Stimulated activated naive CD4-positive, alpha-beta T cell treated with Interleukin-2 at 50 U/mL for 16 hours (primary cell): ENCODE measurements at regions not wholly inside any gene's neighbourhood (a gene's known extent, or its start where the extent isn't known, plus 50 kb on each side); places are given as distances from the start of the nearest gene placed in this dataset.

Experiments
- DNase-seq: peaks from one replicate; lab custom pipeline; 2025; lab: John Stamatoyannopoulos, UW

DNA sequence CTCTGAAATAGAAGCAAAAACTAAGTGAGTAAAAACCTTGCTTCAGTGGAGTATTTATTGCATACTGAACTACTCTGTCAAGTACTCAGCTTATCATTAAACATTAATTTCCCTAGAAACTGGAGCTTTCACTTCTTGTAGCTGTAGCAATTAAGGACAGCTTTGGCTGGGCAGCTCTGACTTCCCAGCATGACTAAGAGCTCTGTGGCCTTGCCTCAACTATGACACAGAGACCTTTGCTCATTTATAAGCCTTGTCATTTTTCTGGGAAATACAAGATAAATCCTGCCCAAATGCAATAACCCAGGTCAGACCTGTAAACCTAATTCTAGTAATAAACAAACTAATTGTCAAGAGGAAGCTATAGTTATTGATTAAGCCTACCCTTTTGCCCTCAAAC, 65.4 kb upstream of the STK32A start:
- DNase-seq, result no peak

DNA sequence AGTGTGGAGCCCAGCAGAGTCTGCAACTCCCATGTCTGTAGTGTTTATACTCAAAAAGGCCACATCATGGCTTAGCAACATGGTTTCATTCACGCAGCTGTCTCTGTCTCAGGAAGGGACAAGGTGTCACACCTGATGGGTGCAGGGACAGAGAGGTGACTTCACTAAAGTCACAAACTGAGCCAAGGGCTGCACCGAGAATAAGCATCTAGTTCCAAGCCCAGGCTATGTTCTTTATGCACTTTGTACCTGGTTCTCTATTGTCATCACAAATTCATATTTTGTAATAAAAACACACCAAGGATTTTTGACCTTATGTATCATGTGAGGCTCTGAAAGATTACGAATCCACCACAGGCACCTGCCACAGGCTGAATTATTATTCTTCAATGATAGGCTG, 64.9 kb upstream of the STK32A start:
- DNase-seq, result no peak

DNA sequence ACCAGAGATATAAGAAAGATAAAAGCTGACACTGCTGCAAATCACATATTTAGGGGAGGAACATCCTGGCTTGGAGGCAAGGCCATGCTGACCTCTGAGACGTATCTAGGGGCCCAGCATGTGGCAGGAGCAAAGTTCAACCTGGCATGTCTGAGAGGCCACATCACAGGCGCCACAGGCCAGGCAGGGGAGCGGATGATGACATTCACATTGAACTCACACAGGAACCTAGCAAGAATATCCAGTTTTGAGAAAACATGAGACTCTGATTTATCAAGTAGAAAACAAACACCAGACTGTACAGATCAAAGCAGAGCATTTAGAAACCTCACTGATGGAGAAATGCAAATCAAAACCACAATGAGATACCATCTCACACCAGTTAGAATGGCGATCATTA, 64.2 kb upstream of the STK32A start:
- no peak for DNase-seq

DNA sequence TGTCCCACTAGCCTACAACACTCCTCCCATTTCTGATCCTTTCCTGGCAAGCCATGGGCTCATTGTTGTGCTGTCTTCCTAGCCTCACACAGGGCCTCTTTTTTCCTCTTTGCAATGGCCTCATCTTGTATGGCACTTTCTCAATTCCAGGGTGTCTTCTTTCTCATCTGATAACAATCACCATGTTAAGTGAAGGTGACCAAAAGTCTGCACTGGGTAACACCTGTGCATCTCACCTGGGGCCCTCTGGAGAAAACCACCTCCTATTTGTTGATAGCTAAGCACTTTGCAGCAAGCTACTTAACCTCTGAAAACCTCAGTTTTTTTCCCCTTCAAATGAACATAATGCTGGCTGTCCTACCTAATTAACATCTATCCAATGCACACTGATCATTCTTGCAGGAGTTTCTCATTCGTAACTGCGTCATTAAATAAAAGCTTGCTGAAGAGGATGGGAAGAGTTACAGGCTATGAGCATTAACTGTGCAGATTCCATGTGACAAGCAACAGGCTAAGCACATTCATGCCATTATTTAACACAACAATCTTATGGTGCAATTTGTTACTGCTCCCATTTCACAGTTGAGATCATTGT, 60.1 kb upstream of the STK32A start:
- DNase-seq, result no peak

DNA sequence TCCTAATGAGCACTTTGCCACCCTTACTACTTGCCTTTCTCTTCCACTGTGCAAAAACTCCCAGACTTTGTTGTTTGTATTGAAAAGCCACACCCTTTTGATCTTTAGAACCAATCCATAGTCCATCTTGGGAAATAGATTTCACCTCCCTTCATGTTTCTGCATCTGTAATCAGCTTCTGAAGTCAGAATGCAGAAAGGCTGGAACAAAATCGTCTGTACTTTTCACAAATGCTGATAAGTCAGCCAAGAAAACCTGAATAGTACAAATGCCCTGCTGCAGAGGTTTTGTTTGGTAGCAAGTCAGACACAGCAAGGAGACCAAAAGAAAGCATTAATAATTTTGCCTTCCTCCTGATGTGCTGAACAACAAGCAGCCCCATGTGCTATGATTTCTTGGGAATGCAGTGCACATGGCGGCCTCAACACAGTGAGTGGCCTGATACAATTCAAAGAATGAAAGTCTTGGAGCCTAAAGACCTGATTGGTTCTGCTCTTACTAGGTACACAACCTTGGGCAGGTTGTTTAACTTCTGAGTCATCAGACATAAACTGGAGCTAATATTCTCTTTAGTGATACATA, 59.2 kb upstream of the STK32A start:
- DNase-seq, result no peak

DNA sequence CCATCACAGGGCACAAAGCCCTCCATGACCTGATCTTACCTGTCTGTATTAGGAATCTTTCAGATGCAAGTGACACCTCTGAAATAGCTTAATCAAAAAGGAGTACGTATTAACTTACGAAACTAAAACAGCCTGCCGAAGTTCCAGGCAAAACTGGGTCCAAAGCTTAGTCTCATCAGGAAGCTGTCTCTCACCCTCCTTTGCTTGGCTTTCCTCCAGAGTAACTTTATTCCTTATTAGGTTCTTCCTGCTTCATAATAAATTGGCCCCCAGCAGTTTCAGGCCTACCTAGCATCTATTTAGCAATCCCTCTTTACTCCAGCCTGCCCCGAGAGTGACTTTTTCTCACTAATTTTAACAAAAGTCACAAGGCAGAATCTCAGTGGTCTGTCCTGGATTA, 58.4 kb upstream of the STK32A start:
- DNase-seq, result no peak

DNA sequence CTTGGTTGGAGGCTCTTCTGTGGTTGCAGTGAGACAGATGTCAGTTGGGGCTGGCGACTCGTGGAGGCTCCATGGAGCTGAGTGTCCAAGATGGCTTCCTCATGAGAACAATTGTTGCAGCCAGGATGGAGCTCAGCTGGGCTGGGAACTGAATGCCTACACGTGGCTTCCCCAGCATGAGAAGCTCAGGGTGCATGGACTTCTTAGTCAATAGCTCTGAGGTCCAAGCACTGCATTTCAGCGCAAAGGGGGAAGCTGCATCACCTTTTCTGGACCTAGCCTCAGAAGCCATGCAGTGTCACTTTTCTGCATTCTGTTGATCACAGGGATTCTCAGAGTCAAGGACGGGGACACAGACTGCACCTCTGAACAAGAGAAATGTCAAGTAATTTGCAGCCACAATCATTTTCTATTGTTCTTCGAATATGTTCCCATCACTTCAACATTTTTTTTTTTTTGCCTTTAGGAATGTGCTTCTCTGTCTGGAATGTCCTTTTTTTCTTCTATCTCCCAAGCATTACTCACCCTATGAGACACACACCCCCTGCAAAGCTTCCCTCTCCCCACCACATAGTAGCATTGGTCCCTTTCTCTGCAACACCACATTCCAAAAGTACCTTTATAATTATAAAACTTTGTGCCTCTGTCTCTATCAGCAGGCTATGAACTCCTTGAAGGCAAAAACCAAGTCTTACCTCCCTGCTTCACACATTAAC, 57.5 kb upstream of the STK32A start:
- DNase-seq, result no peak

DNA sequence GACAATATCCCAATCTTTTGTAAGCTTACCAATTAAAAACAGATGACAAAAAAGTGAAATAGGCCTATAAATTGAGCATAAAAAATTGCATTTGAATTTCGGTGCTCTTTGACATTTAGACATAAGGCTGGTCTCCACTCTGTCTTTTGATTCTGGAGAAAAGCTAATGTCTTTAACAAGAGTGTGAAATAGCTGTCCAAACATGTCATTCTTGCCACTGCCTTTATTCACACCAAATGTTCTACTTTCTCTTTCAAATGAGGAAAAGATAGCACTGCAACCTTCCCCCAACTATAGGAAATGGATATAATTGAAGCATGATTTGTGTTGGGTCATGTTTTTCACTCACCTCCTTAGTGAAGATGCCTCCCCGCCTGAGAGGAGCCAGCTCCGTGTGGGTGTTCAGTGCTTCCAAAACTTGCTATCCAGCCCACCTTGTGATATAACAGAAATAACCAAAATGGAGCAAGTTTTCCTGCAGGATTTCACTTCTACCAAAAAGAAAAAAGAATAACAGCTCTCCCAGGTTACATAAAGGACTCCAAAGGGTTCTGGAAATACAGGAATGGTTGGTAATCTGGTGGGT, 55.2 kb upstream of the STK32A start:
- DNase-seq, result no peak

DNA sequence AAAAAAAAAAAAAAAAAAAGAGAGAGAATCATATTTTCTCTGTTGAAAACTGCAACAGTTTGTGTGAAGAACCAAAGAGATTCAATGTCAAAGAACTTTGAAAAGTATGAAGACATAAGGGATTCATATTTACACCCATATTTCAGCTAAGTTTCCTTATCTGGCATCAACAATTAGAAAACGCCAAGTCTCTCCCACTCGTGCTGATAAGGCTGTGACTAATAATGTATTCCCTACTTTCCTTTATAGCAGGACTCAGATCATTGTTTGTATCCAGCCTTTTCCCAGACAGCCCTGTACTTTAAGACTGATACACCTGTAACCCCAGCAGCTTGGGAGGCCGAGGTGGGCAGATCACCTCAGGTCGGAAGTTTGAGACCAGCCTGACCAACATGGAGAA, 54.1 kb upstream of the STK32A start:
- DNase-seq, result no peak
